ENCODE measurements at regions not wholly inside any gene's neighbourhood (a gene's known extent, or its start where the extent isn't known, plus 50 kb on each side); places are given as distances from the start of the nearest gene placed in this dataset.
"Not testable (repeated sequence)": the region's sequence is repeated elsewhere in the genome, so short reads cannot be mapped to it uniquely, and the experiment has no call there.

DNA sequence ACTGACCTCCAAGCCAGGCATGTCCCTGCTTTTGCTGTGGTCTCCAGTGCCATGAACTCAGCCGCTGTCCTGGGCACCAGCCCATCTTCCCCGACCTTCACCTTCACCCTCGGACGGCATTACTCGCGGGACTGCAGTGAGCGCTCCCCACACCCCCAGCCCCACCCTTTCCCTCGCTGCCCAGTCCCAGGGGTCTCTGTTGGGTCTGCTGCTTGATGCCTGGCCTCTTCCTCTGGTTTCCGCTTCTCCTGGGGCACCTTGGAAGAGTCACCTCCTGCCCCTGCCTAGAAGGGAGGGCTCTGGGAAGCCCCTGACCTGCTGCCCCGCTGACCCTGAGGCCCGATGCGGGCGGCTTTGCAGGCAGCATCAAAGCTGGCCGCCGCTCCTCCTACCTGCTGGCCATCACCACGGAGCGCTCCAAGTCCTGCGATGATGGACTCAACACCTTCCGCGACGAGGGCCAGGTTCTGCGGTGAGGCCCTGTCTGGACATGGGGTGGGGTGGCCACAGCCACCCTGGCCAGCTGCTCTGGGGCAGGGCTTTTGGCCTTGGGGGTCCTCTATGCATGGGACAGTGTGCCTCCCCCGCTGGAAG lies 102.3 kb downstream of the ZNF267 start:
- H3K27ac ChIP-seq (ENCODE audit: low read depth, low read length); H3K4me3 ChIP-seq (ENCODE audit: low read length); POLR2A ChIA-PET; H3K9me3 Mint-ChIP-seq; CTCF ChIA-PET; H3K36me3 ChIP-seq (ENCODE audit: control insufficient read depth in 2 of 3, insufficient read depth in 3 of 3, low read length in 3 of 3); H3K27ac Mint-ChIP-seq; H3K36me3 Mint-ChIP-seq; H3K4me1 Mint-ChIP-seq; DNase-seq; H3K4me3 Mint-ChIP-seq; H3K27me3 Mint-ChIP-seq; ATAC-seq; intact Hi-C loops (cut with micrococcal nuclease); H3K27me3 ChIP-seq (ENCODE audit: control insufficient read depth in 2 of 2, insufficient read depth in 2 of 2, low read length in 2 of 2); H3K4me1 ChIP-seq (ENCODE audit: control insufficient read depth in 2 of 2, insufficient read depth in 2 of 2, low read length in 2 of 2); H3K9me3 ChIP-seq (ENCODE audit: control insufficient read depth in 2 of 3, low read length in 3 of 3): not testable (repeated sequence)

- H3K4me1 Mint-ChIP-seq; DNase-seq; CTCF ChIA-PET; H3K4me1 ChIP-seq (ENCODE audit: control insufficient read depth in 2 of 2, insufficient read depth in 2 of 2, low read length in 2 of 2); H3K36me3 ChIP-seq (ENCODE audit: control insufficient read depth in 2 of 3, insufficient read depth in 3 of 3, low read length in 3 of 3); H3K36me3 Mint-ChIP-seq; H3K27me3 Mint-ChIP-seq; ATAC-seq; H3K27ac ChIP-seq (ENCODE audit: low read depth, low read length); intact Hi-C loops (cut with micrococcal nuclease); H3K9me3 Mint-ChIP-seq; POLR2A ChIA-PET; H3K4me3 ChIP-seq (ENCODE audit: low read length); H3K4me3 Mint-ChIP-seq; H3K27me3 ChIP-seq (ENCODE audit: control insufficient read depth in 2 of 2, insufficient read depth in 2 of 2, low read length in 2 of 2); H3K27ac Mint-ChIP-seq; H3K9me3 ChIP-seq (ENCODE audit: control insufficient read depth in 2 of 3, low read length in 3 of 3): not testable (repeated sequence)
Observed at GRCh38 chr16:31978463-31978862, 104.9 kb downstream of the ZNF267 start.

- DNase-seq; H3K27me3 Mint-ChIP-seq; H3K4me1 ChIP-seq (ENCODE audit: control insufficient read depth in 2 of 2, insufficient read depth in 2 of 2, low read length in 2 of 2); H3K27me3 ChIP-seq (ENCODE audit: control insufficient read depth in 2 of 2, insufficient read depth in 2 of 2, low read length in 2 of 2); H3K27ac Mint-ChIP-seq; H3K4me3 ChIP-seq (ENCODE audit: low read length); H3K4me3 Mint-ChIP-seq; H3K9me3 Mint-ChIP-seq; POLR2A ChIA-PET; H3K36me3 Mint-ChIP-seq; CTCF ChIA-PET; H3K27ac ChIP-seq (ENCODE audit: low read depth, low read length); ATAC-seq; H3K9me3 ChIP-seq (ENCODE audit: control insufficient read depth in 2 of 3, low read length in 3 of 3); H3K36me3 ChIP-seq (ENCODE audit: control insufficient read depth in 2 of 3, insufficient read depth in 3 of 3, low read length in 3 of 3); H3K4me1 Mint-ChIP-seq: not testable (repeated sequence)
- intact Hi-C loops (cut with micrococcal nuclease): loop anchor here in 1 of 2 donors (10.0 kb wide), 1 partner anchor 117 kb away; no protein-coding TSS in a partner anchor
Observed at GRCh38 chr16:31981739-31982138, 108.1 kb downstream of the ZNF267 start.

- ATAC-seq; H3K27ac ChIP-seq (ENCODE audit: low read depth, low read length); H3K4me3 Mint-ChIP-seq; CTCF ChIA-PET; H3K27me3 Mint-ChIP-seq; H3K4me1 Mint-ChIP-seq; H3K4me1 ChIP-seq (ENCODE audit: control insufficient read depth in 2 of 2, insufficient read depth in 2 of 2, low read length in 2 of 2); H3K4me3 ChIP-seq (ENCODE audit: low read length); H3K36me3 Mint-ChIP-seq; DNase-seq; H3K27me3 ChIP-seq (ENCODE audit: control insufficient read depth in 2 of 2, insufficient read depth in 2 of 2, low read length in 2 of 2); POLR2A ChIA-PET; H3K36me3 ChIP-seq (ENCODE audit: control insufficient read depth in 2 of 3, insufficient read depth in 3 of 3, low read length in 3 of 3); H3K9me3 Mint-ChIP-seq; H3K9me3 ChIP-seq (ENCODE audit: control insufficient read depth in 2 of 3, low read length in 3 of 3); H3K27ac Mint-ChIP-seq: not testable (repeated sequence)
- intact Hi-C loops (cut with micrococcal nuclease): loop anchor here in 1 of 2 donors (10.0 kb wide), 1 partner anchor 118 kb away; no protein-coding TSS in a partner anchor
Observed at GRCh38 chr16:31982986-31983385, 109.4 kb downstream of the ZNF267 start.

- H3K27me3 Mint-ChIP-seq; H3K4me3 Mint-ChIP-seq; CTCF ChIA-PET; POLR2A ChIA-PET; H3K27ac Mint-ChIP-seq; DNase-seq; H3K9me3 Mint-ChIP-seq; ATAC-seq; H3K36me3 Mint-ChIP-seq; H3K27ac ChIP-seq (ENCODE audit: low read depth, low read length); H3K27me3 ChIP-seq (ENCODE audit: control insufficient read depth in 2 of 2, insufficient read depth in 2 of 2, low read length in 2 of 2); H3K9me3 ChIP-seq (ENCODE audit: control insufficient read depth in 2 of 3, low read length in 3 of 3); H3K36me3 ChIP-seq (ENCODE audit: control insufficient read depth in 2 of 3, insufficient read depth in 3 of 3, low read length in 3 of 3); H3K4me1 Mint-ChIP-seq; H3K4me1 ChIP-seq (ENCODE audit: control insufficient read depth in 2 of 2, insufficient read depth in 2 of 2, low read length in 2 of 2); H3K4me3 ChIP-seq (ENCODE audit: low read length): not testable (repeated sequence)
- intact Hi-C loops (cut with micrococcal nuclease): loop anchor here in 1 of 2 donors (10.0 kb wide), 1 partner anchor 119 kb away; no protein-coding TSS in a partner anchor
Observed at GRCh38 chr16:31983666-31984065, 110.1 kb downstream of the ZNF267 start.

- H3K27ac ChIP-seq (ENCODE audit: low read depth, low read length); H3K27me3 ChIP-seq (ENCODE audit: control insufficient read depth in 2 of 2, insufficient read depth in 2 of 2, low read length in 2 of 2); ATAC-seq; H3K4me3 Mint-ChIP-seq; POLR2A ChIA-PET; H3K9me3 Mint-ChIP-seq; DNase-seq; H3K36me3 Mint-ChIP-seq; H3K4me3 ChIP-seq (ENCODE audit: low read length); H3K4me1 Mint-ChIP-seq; H3K27me3 Mint-ChIP-seq; H3K27ac Mint-ChIP-seq; H3K36me3 ChIP-seq (ENCODE audit: control insufficient read depth in 2 of 3, insufficient read depth in 3 of 3, low read length in 3 of 3); H3K4me1 ChIP-seq (ENCODE audit: control insufficient read depth in 2 of 2, insufficient read depth in 2 of 2, low read length in 2 of 2); H3K9me3 ChIP-seq (ENCODE audit: control insufficient read depth in 2 of 3, low read length in 3 of 3); CTCF ChIA-PET: not testable (repeated sequence)
- intact Hi-C loops (cut with micrococcal nuclease): loop anchor here in 1 of 2 donors (10.0 kb wide), 1 partner anchor 122 kb away; no protein-coding TSS in a partner anchor
Observed at GRCh38 chr16:31986895-31987294, 113.3 kb downstream of the ZNF267 start.

DNA sequence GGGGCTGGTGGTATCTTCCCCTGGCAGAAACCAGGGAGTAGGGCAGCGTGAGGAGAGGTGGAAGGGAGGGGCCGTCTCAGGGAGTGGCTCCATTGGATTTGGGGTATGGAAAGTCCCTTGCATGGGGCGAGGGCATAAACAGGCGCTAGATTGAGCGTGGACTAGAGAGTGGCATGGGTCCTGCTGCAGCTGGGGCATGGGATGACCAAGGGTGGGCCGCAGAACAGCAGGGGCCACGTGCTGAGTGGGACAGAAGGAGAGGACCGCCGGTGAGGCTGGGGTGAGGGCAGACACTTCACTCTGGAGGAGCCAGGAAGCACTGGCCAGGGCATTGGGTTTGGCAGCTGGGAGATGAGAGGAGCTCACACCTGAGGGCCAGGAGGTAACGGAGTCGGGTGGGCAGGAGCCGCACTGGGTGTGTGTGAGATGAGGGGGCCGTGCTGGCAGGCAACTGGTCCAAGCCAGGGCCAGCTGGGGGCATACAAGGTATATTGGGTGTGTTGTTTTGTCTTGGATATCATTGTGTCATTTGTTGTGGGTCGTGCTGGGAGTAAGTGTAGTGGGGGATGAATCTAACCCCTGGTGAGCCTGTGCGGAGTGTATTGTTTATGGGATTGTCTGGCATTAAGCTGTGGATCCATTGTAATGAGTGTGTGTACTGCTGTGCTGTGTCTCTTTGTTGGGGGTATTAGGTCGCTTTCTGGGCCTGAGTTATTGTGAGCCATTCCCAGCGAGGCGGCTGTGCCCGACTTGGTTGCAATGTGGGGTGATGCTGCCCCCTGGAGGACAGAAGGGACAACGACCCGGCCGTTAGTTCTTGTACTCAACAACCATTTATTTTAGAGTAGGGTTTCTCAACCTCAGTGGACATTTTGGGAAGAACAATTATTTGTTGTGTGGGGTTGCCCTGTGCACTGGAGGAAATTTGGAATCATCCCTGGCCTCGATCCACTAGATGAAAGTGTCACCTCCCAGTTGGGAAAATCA lies 115.3 kb downstream of the ZNF267 start:
- H3K9me3 Mint-ChIP-seq; H3K4me3 ChIP-seq (ENCODE audit: low read length); H3K36me3 ChIP-seq (ENCODE audit: control insufficient read depth in 2 of 3, insufficient read depth in 3 of 3, low read length in 3 of 3); POLR2A ChIA-PET; H3K27ac ChIP-seq (ENCODE audit: low read depth, low read length); CTCF ChIA-PET; H3K27me3 Mint-ChIP-seq; H3K27ac Mint-ChIP-seq; H3K36me3 Mint-ChIP-seq; H3K4me1 ChIP-seq (ENCODE audit: control insufficient read depth in 2 of 2, insufficient read depth in 2 of 2, low read length in 2 of 2); H3K4me1 Mint-ChIP-seq; H3K4me3 Mint-ChIP-seq; H3K9me3 ChIP-seq (ENCODE audit: control insufficient read depth in 2 of 3, low read length in 3 of 3); H3K27me3 ChIP-seq (ENCODE audit: control insufficient read depth in 2 of 2, insufficient read depth in 2 of 2, low read length in 2 of 2): not testable (repeated sequence)
- ATAC-seq (peak; percentile 79), DNase-seq (peak in 7 of 9 donors; percentile 10 to 46 (median 21))
- intact Hi-C loops (cut with micrococcal nuclease): loop anchor here in 1 of 2 donors (10.0 kb wide), 1 partner anchor 124 kb away; no protein-coding TSS in a partner anchor
